Neural cell (in vitro differentiated cells): ENCODE measurements at regions not wholly inside any gene's neighbourhood (a gene's known extent, or its start where the extent isn't known, plus 50 kb on each side); places are given as distances from the start of the nearest gene placed in this dataset.

ENCODE experiments used
- H2AFZ ChIP-seq: fragments of 200-600, 300-800 bp; sonication (generic), shearing (Covaris generic); 2 replicates; pipeline ENCODE4 v1.6.0; 2014; ENCODE audit warnings: low read depth, mild to moderate bottlenecking, antibody characterized with exemption, low read length, moderate library complexity
- H3F3A ChIP-seq: fragments of 200-600 bp; shearing (Covaris generic); 2 replicates; pipeline ENCODE4 v1.6.1; 2016; ENCODE audit warnings: mild to moderate bottlenecking, moderate library complexity, mixed read lengths, antibody characterized with exemption, low read length; ENCODE audit not compliant: insufficient read depth, poor library complexity, severe bottlenecking
- H3K27ac ChIP-seq: fragments of 200-600, 300-800 bp; sonication (generic), shearing (Covaris generic); 2 replicates; pipeline ENCODE4 v1.5.1; 2014; ENCODE audit warnings: mild to moderate bottlenecking, low read length, moderate library complexity
- H3K27me3 ChIP-seq: fragments of 300-800, 200-600 bp; sonication (generic), shearing (Covaris generic); 2 replicates; pipeline ENCODE4 v1.6.0; 2014; ENCODE audit warnings: mild to moderate bottlenecking, low read depth, low read length, moderate library complexity; ENCODE audit not compliant: insufficient read depth
- H3K36me3 ChIP-seq: fragments of 300-800, 200-600 bp; sonication (generic), shearing (Covaris generic); 2 replicates; pipeline ENCODE4 v1.5.1; 2014; ENCODE audit warnings: mild to moderate bottlenecking, antibody characterized with exemption, low read length, moderate library complexity; ENCODE audit not compliant: insufficient read depth
- H3K4me2 ChIP-seq: fragments of 300-800, 200-600 bp; sonication (generic), shearing (Covaris generic); 2 replicates; pipeline ENCODE4 v1.6.0; 2014; ENCODE audit warnings: mild to moderate bottlenecking, low read length
- H3K4me3 ChIP-seq: fragments of 300-800, 200-600 bp; sonication (generic), shearing (Covaris generic); 2 replicates; pipeline ENCODE4 v1.5.1; 2014; ENCODE audit warnings: mild to moderate bottlenecking, low read length, moderate library complexity
- H3K79me2 ChIP-seq: fragments of 200-600 bp; shearing (Covaris generic); replicated peaks from 2 replicates; pipeline ENCODE4 v1.6.0; 2014; ENCODE audit warnings: mild to moderate bottlenecking, low read length, moderate library complexity; ENCODE audit not compliant: insufficient read depth
- H3K9ac ChIP-seq: fragments of 300-800, 200-600 bp; sonication (generic), shearing (Covaris generic); 2 replicates; pipeline ENCODE4 v1.6.1; 2016; ENCODE audit warnings: mild to moderate bottlenecking, low read length, mixed read lengths
- H3K9me2 ChIP-seq: fragments of 200-600 bp; shearing (Covaris generic); 2 replicates; pipeline ENCODE4 v1.6.1; 2016; ENCODE audit warnings: mild to moderate bottlenecking, low read length, mixed read lengths; ENCODE audit not compliant: insufficient read depth
- H3K9me3 ChIP-seq: fragments of 200-600, 300-800 bp; sonication (generic), shearing (Covaris generic); 2 replicates; pipeline ENCODE4 v1.6.1; 2016; ENCODE audit warnings: mild to moderate bottlenecking, mixed run types, low read length, moderate library complexity, mixed read lengths
- H4K20me1 ChIP-seq: fragments of 200-600 bp; shearing (Covaris generic); 2 replicates; pipeline ENCODE4 v1.6.1; 2016; ENCODE audit warnings: mild to moderate bottlenecking, mixed run types; ENCODE audit not compliant: insufficient read depth
- EZH2 ChIP-seq: fragments of 200-600, 300-800 bp; shearing (Covaris generic), sonication (generic); IDR thresholded peaks from 2 replicates; pipeline ENCODE4 v1.6.1; 2014; ENCODE audit warnings: antibody characterized with exemption, low read length, borderline replicate concordance, mild to moderate bottlenecking; ENCODE audit not compliant: insufficient read depth, poor library complexity, severe bottlenecking
- MXI1 ChIP-seq: fragments of 450-650 bp; conservative IDR thresholded peaks from 2 replicates; pipeline ENCODE4 v1.6.1; 2014; ENCODE audit warnings: antibody characterized with exemption, mild to moderate bottlenecking; ENCODE audit not compliant: poor library complexity, severe bottlenecking
- POLR2AphosphoS5 ChIP-seq: IDR thresholded peaks from 2 replicates; pipeline ENCODE4 v1.6.1; 2012
- RAD21 ChIP-seq: fragments of 450-650 bp; conservative IDR thresholded peaks from 2 replicates; pipeline ENCODE4 v1.6.1; 2014; ENCODE audit warnings: antibody characterized with exemption, mild to moderate bottlenecking, moderate library complexity
- SMC3 ChIP-seq: fragments of 450-650 bp; conservative IDR thresholded peaks from 2 replicates; pipeline ENCODE4 v1.6.1; 2014; ENCODE audit warnings: antibody characterized with exemption, mild to moderate bottlenecking, moderate library complexity; ENCODE audit not compliant: poor library complexity
- TAF1 ChIP-seq: IDR thresholded peaks from 2 replicates; pipeline ENCODE4 v1.6.1; 2012; ENCODE audit warnings: low read depth
- TF ChIP-seq, protein P1 (sequence below): fragments of 450-650 bp; IDR thresholded peaks from 2 replicates; pipeline ENCODE4 v1.5.1; 2014; ENCODE audit warnings: antibody characterized with exemption, mild to moderate bottlenecking, moderate library complexity; ENCODE audit not compliant: poor library complexity, severe bottlenecking
- TF ChIP-seq, protein P2 (sequence below): IDR thresholded peaks from 2 replicates; pipeline ENCODE4 v1.6.1; 2012; ENCODE audit warnings: borderline replicate concordance

DNA sequence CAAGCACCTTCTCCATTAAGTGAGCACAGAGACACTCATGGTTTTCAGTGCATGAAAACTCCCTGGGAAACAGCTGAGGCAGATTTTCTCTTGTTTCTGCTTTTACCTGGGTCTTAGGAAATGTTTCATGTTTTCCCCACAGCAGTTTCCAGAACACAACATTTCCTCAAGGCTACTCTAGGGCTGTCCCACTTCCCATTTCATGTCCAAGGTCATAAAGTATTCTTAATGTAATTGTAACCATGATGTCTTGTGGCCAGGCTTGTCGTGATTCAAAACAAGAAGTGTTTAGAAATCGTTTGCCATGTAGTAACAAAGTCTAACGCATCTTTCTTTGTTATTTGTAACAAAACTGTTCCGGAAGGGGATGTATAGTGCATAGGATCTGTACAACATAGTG lies 83.8 kb upstream of the NRP1 start:
- H3F3A ChIP-seq = no peaks in the 10 kb centered on the region
- TF ChIP-seq SMC3 (no peak), EZH2 (no peak), TAF1 (no peak)
- TF ChIP-seq, protein P1, sequence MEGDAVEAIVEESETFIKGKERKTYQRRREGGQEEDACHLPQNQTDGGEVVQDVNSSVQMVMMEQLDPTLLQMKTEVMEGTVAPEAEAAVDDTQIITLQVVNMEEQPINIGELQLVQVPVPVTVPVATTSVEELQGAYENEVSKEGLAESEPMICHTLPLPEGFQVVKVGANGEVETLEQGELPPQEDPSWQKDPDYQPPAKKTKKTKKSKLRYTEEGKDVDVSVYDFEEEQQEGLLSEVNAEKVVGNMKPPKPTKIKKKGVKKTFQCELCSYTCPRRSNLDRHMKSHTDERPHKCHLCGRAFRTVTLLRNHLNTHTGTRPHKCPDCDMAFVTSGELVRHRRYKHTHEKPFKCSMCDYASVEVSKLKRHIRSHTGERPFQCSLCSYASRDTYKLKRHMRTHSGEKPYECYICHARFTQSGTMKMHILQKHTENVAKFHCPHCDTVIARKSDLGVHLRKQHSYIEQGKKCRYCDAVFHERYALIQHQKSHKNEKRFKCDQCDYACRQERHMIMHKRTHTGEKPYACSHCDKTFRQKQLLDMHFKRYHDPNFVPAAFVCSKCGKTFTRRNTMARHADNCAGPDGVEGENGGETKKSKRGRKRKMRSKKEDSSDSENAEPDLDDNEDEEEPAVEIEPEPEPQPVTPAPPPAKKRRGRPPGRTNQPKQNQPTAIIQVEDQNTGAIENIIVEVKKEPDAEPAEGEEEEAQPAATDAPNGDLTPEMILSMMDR = no peak
- TF ChIP-seq, protein P2, sequence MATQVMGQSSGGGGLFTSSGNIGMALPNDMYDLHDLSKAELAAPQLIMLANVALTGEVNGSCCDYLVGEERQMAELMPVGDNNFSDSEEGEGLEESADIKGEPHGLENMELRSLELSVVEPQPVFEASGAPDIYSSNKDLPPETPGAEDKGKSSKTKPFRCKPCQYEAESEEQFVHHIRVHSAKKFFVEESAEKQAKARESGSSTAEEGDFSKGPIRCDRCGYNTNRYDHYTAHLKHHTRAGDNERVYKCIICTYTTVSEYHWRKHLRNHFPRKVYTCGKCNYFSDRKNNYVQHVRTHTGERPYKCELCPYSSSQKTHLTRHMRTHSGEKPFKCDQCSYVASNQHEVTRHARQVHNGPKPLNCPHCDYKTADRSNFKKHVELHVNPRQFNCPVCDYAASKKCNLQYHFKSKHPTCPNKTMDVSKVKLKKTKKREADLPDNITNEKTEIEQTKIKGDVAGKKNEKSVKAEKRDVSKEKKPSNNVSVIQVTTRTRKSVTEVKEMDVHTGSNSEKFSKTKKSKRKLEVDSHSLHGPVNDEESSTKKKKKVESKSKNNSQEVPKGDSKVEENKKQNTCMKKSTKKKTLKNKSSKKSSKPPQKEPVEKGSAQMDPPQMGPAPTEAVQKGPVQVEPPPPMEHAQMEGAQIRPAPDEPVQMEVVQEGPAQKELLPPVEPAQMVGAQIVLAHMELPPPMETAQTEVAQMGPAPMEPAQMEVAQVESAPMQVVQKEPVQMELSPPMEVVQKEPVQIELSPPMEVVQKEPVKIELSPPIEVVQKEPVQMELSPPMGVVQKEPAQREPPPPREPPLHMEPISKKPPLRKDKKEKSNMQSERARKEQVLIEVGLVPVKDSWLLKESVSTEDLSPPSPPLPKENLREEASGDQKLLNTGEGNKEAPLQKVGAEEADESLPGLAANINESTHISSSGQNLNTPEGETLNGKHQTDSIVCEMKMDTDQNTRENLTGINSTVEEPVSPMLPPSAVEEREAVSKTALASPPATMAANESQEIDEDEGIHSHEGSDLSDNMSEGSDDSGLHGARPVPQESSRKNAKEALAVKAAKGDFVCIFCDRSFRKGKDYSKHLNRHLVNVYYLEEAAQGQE = no peak
- no peak overlapping the region for H2AFZ ChIP-seq
- H3K27me3 ChIP-seq = no peaks in the 10 kb centered on the region
- H3K79me2 ChIP-seq = no peaks in the 10 kb centered on the region
- no peak overlapping the region for H3K4me3 ChIP-seq
- no peaks in the 10 kb centered on the region for H3K9me2 ChIP-seq
- no peak overlapping the region for H3K9ac ChIP-seq
- no peak overlapping the region for H3K27ac ChIP-seq
- H4K20me1 ChIP-seq = no peaks in the 10 kb centered on the region
- no peaks in the 10 kb centered on the region for H3K9me3 ChIP-seq
- no peaks in the 10 kb centered on the region for H3K36me3 ChIP-seq
- H3K4me2 ChIP-seq = no peak overlapping the region

DNA sequence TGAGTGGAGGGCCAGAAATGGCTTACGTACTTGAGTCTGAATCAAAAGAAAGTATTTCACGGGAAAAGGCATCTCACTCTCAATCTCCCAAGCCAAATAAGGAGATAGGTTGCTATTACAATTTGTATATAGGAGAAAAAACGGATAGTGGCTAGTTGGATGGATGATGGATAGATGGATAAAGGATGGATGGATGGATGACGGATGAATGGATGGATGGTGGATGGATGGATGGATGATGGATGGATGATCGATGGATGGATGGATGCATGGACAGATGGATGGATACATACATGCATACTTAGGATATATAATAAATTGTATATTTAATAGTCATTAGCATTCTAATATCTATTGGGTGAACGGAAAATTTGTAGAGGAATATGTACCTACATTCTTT lies 82.2 kb upstream of the NRP1 start:
- no peaks in the 10 kb centered on the region for H3K36me3 ChIP-seq
- no peaks in the 10 kb centered on the region for H3F3A ChIP-seq
- no peak overlapping the region for H2AFZ ChIP-seq
- H3K4me3 ChIP-seq = no peak overlapping the region
- no peaks in the 10 kb centered on the region for H3K9me3 ChIP-seq
- H4K20me1 ChIP-seq = no peaks in the 10 kb centered on the region
- TF ChIP-seq, protein P1 = no peak
- no peak for TF ChIP-seq MXI1
- H3K27me3 ChIP-seq = no peaks in the 10 kb centered on the region
- no peaks in the 10 kb centered on the region for H3K9me2 ChIP-seq
- H3K9ac ChIP-seq = no peak overlapping the region
- H3K79me2 ChIP-seq = no peaks in the 10 kb centered on the region
- H3K4me2 ChIP-seq = no peak overlapping the region
- H3K27ac ChIP-seq = no peak overlapping the region

DNA sequence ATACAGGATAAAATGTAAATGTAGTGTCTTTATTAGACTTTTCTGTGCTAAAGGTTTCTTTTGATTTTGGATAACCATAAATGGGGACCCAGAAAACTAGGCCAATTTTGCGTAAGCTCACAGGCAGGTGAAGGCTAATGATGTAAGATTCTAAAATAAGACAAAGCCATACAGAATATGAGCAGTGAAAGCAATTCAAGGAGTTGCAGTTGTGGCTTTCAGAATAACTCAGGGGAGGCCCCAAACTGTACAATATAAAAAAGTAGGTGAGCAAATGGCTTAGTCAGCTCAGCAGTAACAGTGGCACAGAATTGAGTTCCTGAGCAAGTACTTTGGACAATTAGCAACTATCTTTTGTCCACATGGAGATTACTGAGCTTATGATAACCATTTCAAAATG lies 81.7 kb upstream of the NRP1 start:
- no peak overlapping the region for H3K27ac ChIP-seq
- H3K9me2 ChIP-seq = no peaks in the 10 kb centered on the region
- TF ChIP-seq RAD21 (no peak), POLR2AphosphoS5 (no peak), EZH2 (no peak), SMC3 (no peak), MXI1 (no peak)
- TF ChIP-seq, protein P2 = no peak
- H3K36me3 ChIP-seq = no peaks in the 10 kb centered on the region
- H3K9me3 ChIP-seq = no peaks in the 10 kb centered on the region
- H4K20me1 ChIP-seq = no peaks in the 10 kb centered on the region
- H3K4me2 ChIP-seq = no peak overlapping the region
- no peak overlapping the region for H3K9ac ChIP-seq
- no peak overlapping the region for H2AFZ ChIP-seq
- H3K79me2 ChIP-seq = no peaks in the 10 kb centered on the region
- no peak overlapping the region for H3K4me3 ChIP-seq
- no peaks in the 10 kb centered on the region for H3F3A ChIP-seq
- H3K27me3 ChIP-seq = no peaks in the 10 kb centered on the region
